Testis (tissue), 2 donors: ENCODE measurements at regions not wholly inside any gene's neighbourhood (a gene's known extent, or its start where the extent isn't known, plus 50 kb on each side); places are given as distances from the start of the nearest gene placed in this dataset.

Experiments
- POLR2A ChIP-seq: fragments of 450-650 bp; IDR thresholded peaks from one replicate; pipeline ENCODE4 v1.6.1; 2017; ENCODE audit warnings: antibody characterized with exemption, mild to moderate bottlenecking, moderate library complexity
- TF ChIP-seq, protein P1 (sequence below), 3 experiments: fragments of 450-650 bp in 2 of 3; fragments of 200-600 bp in 1 of 3; sonication (generic) in 1 of 3; IDR thresholded peaks; one replicate each; pipeline ENCODE4 v1.5.1; 2016 to 2019; ENCODE audit warnings: antibody characterized with exemption in 3 of 3, mild to moderate bottlenecking in 2 of 3, moderate library complexity in 1 of 3

DNA sequence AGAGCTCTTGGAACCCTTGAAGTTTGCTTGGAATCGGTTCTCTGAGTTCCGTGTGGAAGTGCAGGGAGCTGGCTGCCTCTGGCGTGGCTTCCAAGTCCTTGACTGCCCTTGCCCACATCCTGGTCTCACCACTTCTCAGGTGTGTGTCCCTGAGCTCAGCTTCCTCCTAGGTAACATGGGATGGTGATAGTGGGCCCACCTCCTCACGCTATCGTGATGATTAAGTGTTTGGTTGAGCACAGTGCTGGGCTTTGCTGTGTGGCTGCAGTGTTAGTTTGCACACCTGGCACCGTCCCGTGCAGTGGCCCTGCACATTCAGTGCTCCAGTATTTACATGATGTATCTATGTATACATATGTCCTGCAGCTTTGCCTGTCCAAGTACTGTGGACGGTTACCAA lies 81.5 kb downstream of the CLDN34 start:
- TF ChIP-seq, protein P1, sequence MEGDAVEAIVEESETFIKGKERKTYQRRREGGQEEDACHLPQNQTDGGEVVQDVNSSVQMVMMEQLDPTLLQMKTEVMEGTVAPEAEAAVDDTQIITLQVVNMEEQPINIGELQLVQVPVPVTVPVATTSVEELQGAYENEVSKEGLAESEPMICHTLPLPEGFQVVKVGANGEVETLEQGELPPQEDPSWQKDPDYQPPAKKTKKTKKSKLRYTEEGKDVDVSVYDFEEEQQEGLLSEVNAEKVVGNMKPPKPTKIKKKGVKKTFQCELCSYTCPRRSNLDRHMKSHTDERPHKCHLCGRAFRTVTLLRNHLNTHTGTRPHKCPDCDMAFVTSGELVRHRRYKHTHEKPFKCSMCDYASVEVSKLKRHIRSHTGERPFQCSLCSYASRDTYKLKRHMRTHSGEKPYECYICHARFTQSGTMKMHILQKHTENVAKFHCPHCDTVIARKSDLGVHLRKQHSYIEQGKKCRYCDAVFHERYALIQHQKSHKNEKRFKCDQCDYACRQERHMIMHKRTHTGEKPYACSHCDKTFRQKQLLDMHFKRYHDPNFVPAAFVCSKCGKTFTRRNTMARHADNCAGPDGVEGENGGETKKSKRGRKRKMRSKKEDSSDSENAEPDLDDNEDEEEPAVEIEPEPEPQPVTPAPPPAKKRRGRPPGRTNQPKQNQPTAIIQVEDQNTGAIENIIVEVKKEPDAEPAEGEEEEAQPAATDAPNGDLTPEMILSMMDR (IDR thresholded peaks at IDR 0.05), result no peak
- no peak for TF ChIP-seq POLR2A
